H1 (cell line): ENCODE measurements at regions not wholly inside any gene's neighbourhood (a gene's known extent, or its start where the extent isn't known, plus 50 kb on each side); places are given as distances from the start of the nearest gene placed in this dataset.

Experiments
- CTCF ChIA-PET: fragments of 300-600 bp; sonication (Branson Sonifier 250); formaldehyde crosslinking; loops from one replicate; lab custom pipeline; 2021; ENCODE audit not compliant: partially characterized antibody; lab: Charles Lee
- POLR2A ChIA-PET: fragments of 300-600 bp; sonication (Branson Sonifier 250); formaldehyde crosslinking; loops from one replicate; lab custom pipeline; 2021; ENCODE audit warnings: inconsistent platforms; ENCODE audit not compliant: partially characterized antibody; lab: Charles Lee
- DNase-seq, 2 experiments: peaks; one replicate each; pipeline versions ENCODE4 v3.0.0 to v3.0.0-alpha.2; 2010 to 2022; ENCODE audit warnings: low spot score in 2 of 2, low read depth in 1 of 2, mixed read lengths in 1 of 2
- FAIRE-seq: peaks from 2 replicates; lab custom pipeline; 2011; peaks lifted over from hg19 to GRCh38; lab: Jason Lieb, UNC
- H2AFZ ChIP-seq: 2 replicates; pipeline ENCODE4 v1.8.1; 2012; ENCODE audit warnings: low read length, inconsistent platforms
- H2AK5ac ChIP-seq: 2 replicates; pipeline ENCODE4 v1.6.1; 2013; ENCODE audit warnings: low read depth, low read length
- H2BK120ac ChIP-seq: replicated peaks from 2 replicates; pipeline ENCODE3; 2013; ENCODE audit warnings: low read depth, low read length, inconsistent platforms
- H2BK12ac ChIP-seq: 2 replicates; pipeline ENCODE4 v1.6.1; 2013; ENCODE audit warnings: low read depth, low read length
- H2BK15ac ChIP-seq: 2 replicates; pipeline ENCODE4 v1.6.1; 2013; ENCODE audit warnings: low read length
- H2BK20ac ChIP-seq: 2 replicates; pipeline ENCODE4 v1.6.1; 2013; ENCODE audit warnings: low read length
- H2BK5ac ChIP-seq: 2 replicates; pipeline ENCODE4 v1.6.1; 2013; ENCODE audit warnings: low read depth, low read length
- H3K14ac ChIP-seq: 2 replicates; pipeline ENCODE4 v1.6.1; 2013; ENCODE audit warnings: inconsistent platforms; ENCODE audit not compliant: insufficient read length
- H3K18ac ChIP-seq: 2 replicates; pipeline ENCODE4 v1.6.1; 2013; ENCODE audit warnings: low read length; ENCODE audit errors: extremely low read depth
- H3K23ac ChIP-seq: 2 replicates; pipeline ENCODE4 v1.6.1; 2013; ENCODE audit warnings: inconsistent platforms; ENCODE audit not compliant: insufficient read length
- H3K23me2 ChIP-seq: 2 replicates; pipeline ENCODE4 v1.6.1; 2013; ENCODE audit warnings: low read depth, low read length
- H3K27ac ChIP-seq: 2 replicates; pipeline ENCODE4 v1.6.1; 2011; ENCODE audit warnings: low read depth, low read length, inconsistent platforms
- H3K27me3 ChIP-seq, 4 experiments: replicated peaks in 1 of 4; 1 replicate in 1 of 4; 2 replicates in 3 of 4; pipeline versions ENCODE4 v1.6.1 to v1.8.1; 2011 to 2013; ENCODE audit warnings: low read length in 3 of 4, mild to moderate bottlenecking in 3 of 4, inconsistent platforms in 2 of 4, mixed read lengths in 2 of 4, moderate library complexity in 1 of 4; ENCODE audit not compliant: control insufficient read depth in 3 of 4, insufficient read depth in 3 of 4; ENCODE audit errors: extremely low read depth in 1 of 4
- H3K36me3 ChIP-seq, 4 experiments: 2 replicates each; pipeline versions ENCODE4 v1.6.1 to v1.8.1; 2011 to 2013; ENCODE audit warnings: mild to moderate bottlenecking in 4 of 4, low read length in 3 of 4, moderate library complexity in 2 of 4, control low read depth in 1 of 4, inconsistent platforms in 1 of 4; ENCODE audit not compliant: insufficient read depth in 4 of 4, control insufficient read depth in 2 of 4
- H3K4ac ChIP-seq: replicated peaks from 2 replicates; pipeline ENCODE3; 2013; ENCODE audit warnings: low read length, low read depth, mixed read lengths, inconsistent platforms; ENCODE audit not compliant: insufficient read length
- H3K4me1 ChIP-seq, 4 experiments: replicated peaks in 1 of 4; 1 replicate in 1 of 4; 2 replicates in 3 of 4; pipeline versions ENCODE4 v1.6.1 to v1.8.1; 2011 to 2013; ENCODE audit warnings: low read length in 3 of 4, inconsistent platforms in 2 of 4, mixed read lengths in 1 of 4; ENCODE audit not compliant: insufficient read depth in 4 of 4, control insufficient read depth in 3 of 4
- H3K4me2 ChIP-seq, 2 experiments: 2 replicates each; pipeline versions ENCODE4 v1.6.1 to v1.8.1; 2011 to 2013; ENCODE audit warnings: low read depth in 2 of 2, low read length in 2 of 2, control low read depth in 1 of 2, inconsistent platforms in 1 of 2, mild to moderate bottlenecking in 1 of 2; ENCODE audit not compliant: insufficient read depth in 1 of 2
- H3K4me3 ChIP-seq, 4 experiments: fragments of 200-600, 300-600 bp in 1 of 4; sonication (generic), shearing (Covaris generic), sonication (Bioruptor Twin) in 1 of 4; 2 replicates each; pipeline versions ENCODE4 v1.5.1 to v1.8.1; 2011 to 2016; ENCODE audit warnings: low read length in 4 of 4, low read depth in 3 of 4, control low read depth in 2 of 4, inconsistent platforms in 2 of 4, mild to moderate bottlenecking in 2 of 4, mixed read lengths in 1 of 4, moderate library complexity in 1 of 4; ENCODE audit not compliant: insufficient read depth in 2 of 4; ENCODE audit errors: extremely low read depth in 1 of 4
- H3K56ac ChIP-seq: replicated peaks from 2 replicates; pipeline ENCODE3; 2013; ENCODE audit warnings: low read depth, mild to moderate bottlenecking, mixed read lengths, low read length, inconsistent platforms; ENCODE audit not compliant: insufficient read length
- H3K79me1 ChIP-seq: 2 replicates; pipeline ENCODE4 v1.6.1; 2013; ENCODE audit warnings: low read depth, low read length, control low read depth
- H3K79me2 ChIP-seq, 2 experiments: 2 replicates each; pipeline versions ENCODE4 v1.6.1 to v1.8.1; 2012 to 2013; ENCODE audit warnings: low read length in 2 of 2, mild to moderate bottlenecking in 2 of 2, inconsistent platforms in 1 of 2; ENCODE audit not compliant: insufficient read depth in 2 of 2, control insufficient read depth in 1 of 2
- H3K9ac ChIP-seq, 4 experiments: replicated peaks in 1 of 4; 1 replicate in 1 of 4; 2 replicates in 3 of 4; pipeline versions ENCODE4 v1.6.1 to v1.8.1; 2011 to 2013; ENCODE audit warnings: low read depth in 3 of 4, low read length in 3 of 4, control low read depth in 2 of 4, mild to moderate bottlenecking in 2 of 4, moderate library complexity in 2 of 4, inconsistent platforms in 1 of 4; ENCODE audit errors: extremely low read depth in 1 of 4
- H3K9me3 ChIP-seq, 2 experiments: 2 replicates each; pipeline versions ENCODE4 v1.6.1 to v1.8.1; 2012 to 2013; ENCODE audit warnings: mild to moderate bottlenecking in 2 of 2, moderate library complexity in 2 of 2, control low read depth in 1 of 2, inconsistent platforms in 1 of 2, low read depth in 1 of 2, low read length in 1 of 2, mixed read lengths in 1 of 2; ENCODE audit not compliant: insufficient read depth in 2 of 2
- H4K20me1 ChIP-seq, 2 experiments: replicated peaks in 1 of 2; 2 replicates each; pipeline versions ENCODE3 to v1.8.1; 2011 to 2013; ENCODE audit warnings: inconsistent platforms in 2 of 2, low read length in 2 of 2, mild to moderate bottlenecking in 1 of 2; ENCODE audit not compliant: insufficient read depth in 2 of 2, control insufficient read depth in 1 of 2
- H4K5ac ChIP-seq: 2 replicates; pipeline ENCODE4 v1.6.1; 2013; ENCODE audit warnings: low read length, low read depth, mixed read lengths, inconsistent platforms; ENCODE audit not compliant: insufficient read length
- H4K8ac ChIP-seq: 2 replicates; pipeline ENCODE4 v1.8.0; 2013; ENCODE audit warnings: mild to moderate bottlenecking, moderate library complexity, low read length, inconsistent platforms; ENCODE audit not compliant: insufficient read depth; ENCODE audit errors: extremely low read depth
- H4K91ac ChIP-seq: replicated peaks from 2 replicates; pipeline ENCODE3; 2013; ENCODE audit warnings: low read length, mixed read lengths, inconsistent platforms; ENCODE audit not compliant: insufficient read length
- GTF2F1 ChIP-seq: IDR thresholded peaks from 2 replicates; pipeline ENCODE4 v1.6.1; 2012; ENCODE audit warnings: low read depth, low read length, improper control_type of control experiment, borderline replicate concordance
- KDM4A ChIP-seq: IDR thresholded peaks from one replicate; pipeline ENCODE4 v1.7.1; 2012; ENCODE audit warnings: low read depth, mild to moderate bottlenecking, moderate library complexity, low read length, inconsistent platforms; ENCODE audit not compliant: severe bottlenecking
- KDM5A ChIP-seq: fragments of 200-600 bp; IDR thresholded peaks from 2 replicates; pipeline ENCODE4 v1.7.1; 2012; ENCODE audit warnings: mild to moderate bottlenecking, low read length, inconsistent platforms, mixed read lengths
- MAFK ChIP-seq: IDR thresholded peaks from 2 replicates; pipeline ENCODE4 v1.6.1; 2012; ENCODE audit warnings: low read depth, mild to moderate bottlenecking, improper control_type of control experiment, low read length
- SIX5 ChIP-seq: IDR thresholded peaks from 2 replicates; pipeline ENCODE4 v1.6.1; 2011; ENCODE audit warnings: mild to moderate bottlenecking, low read depth, low read length
- YY1 ChIP-seq: IDR thresholded peaks from 2 replicates; pipeline ENCODE4 v1.6.1; 2011; ENCODE audit warnings: low read depth, mild to moderate bottlenecking, low read length
- WGBS, 2 experiments: shearing (Covaris generic) in 1 of 2; methylation state at CpG; one replicate each; pipeline versions ENCODE4 v1.1.6 to v1.1.7; 2013 to 2015; ENCODE audit warnings: low lambda C conversion rate in 2 of 2, mixed read lengths in 2 of 2, inconsistent platforms in 1 of 2, low coverage in 1 of 2, missing lambda C conversion rate in 1 of 2; ENCODE audit not compliant: insufficient replicate concordance in 2 of 2, insufficient coverage in 1 of 2, insufficient read length in 1 of 2; ENCODE audit errors: extremely low coverage in 1 of 2, missing lambda C conversion rate in 1 of 2; 5-methylcytosine and 5-hydroxymethylcytosine counted together
- TF ChIP-seq, protein P1 (sequence below), 3 experiments: IDR thresholded peaks; 1 replicate in 2 of 3; 2 replicates in 1 of 3; pipeline versions ENCODE4 v1.5.1 to v1.6.1; 2011; ENCODE audit warnings: low read length in 3 of 3, mild to moderate bottlenecking in 3 of 3, inconsistent platforms in 2 of 3, low read depth in 1 of 3, moderate library complexity in 1 of 3; ENCODE audit not compliant: insufficient read depth in 1 of 3; ENCODE audit errors: control extremely low read depth in 1 of 3
- TF ChIP-seq, protein P2 (sequence below): IDR thresholded peaks from 2 replicates; pipeline ENCODE4 v1.6.1; 2011; ENCODE audit warnings: low read length, improper control_type of control experiment
- TF ChIP-seq, protein P3 (sequence below): IDR thresholded peaks from 2 replicates; pipeline ENCODE4 v1.6.1; 2012; ENCODE audit warnings: inconsistent platforms

DNA sequence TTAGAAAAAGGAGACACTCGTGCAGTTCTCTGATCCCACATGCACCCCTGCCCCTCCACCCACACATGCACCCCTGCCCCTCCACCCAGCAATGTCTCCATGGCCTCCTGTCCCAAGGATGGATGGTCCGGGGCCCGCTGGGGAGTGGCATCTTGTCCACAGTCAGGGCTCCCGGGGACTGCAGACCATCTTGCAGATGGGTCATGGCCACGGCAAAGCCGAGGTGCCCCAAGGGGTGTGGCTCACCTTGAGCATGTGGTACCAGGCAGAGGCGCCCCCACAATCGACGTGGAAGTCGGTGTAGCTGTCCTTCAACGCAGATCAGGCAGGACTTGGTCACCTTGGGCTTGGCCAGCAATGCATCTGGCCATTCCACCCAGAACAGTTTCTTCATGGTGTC is 216.7 kb downstream of the TUBA3C start:
- WGBS, 2 experiments = 80% methylated on average over 10 of the region's 11 CpGs; no CpG with 5 or more reads in 1 of the 2 experiments
- CTCF ChIA-PET = no interaction called here
- Histone ChIP-seq H3K18ac (no peak overlapping the region), H3K27ac (no peak overlapping the region), H2AFZ (no peak overlapping the region), H3K23me2 (no peaks in the 10 kb centered on the region), H3K79me1 (no peaks in the 10 kb centered on the region), H3K14ac (no peak overlapping the region), H2BK12ac (no peak overlapping the region), H3K79me2 (no peaks in the 10 kb centered on the region), H3K4me3 (no peak overlapping the region), H3K9me3 (peaks cover 76 to 90% of the 10 kb centered on the region in 2 experiments), H3K36me3 (no peaks in the 10 kb centered on the region), H3K9ac (no peak overlapping the region), H4K91ac (no peak overlapping the region), H4K5ac (no peak overlapping the region), H2BK20ac (no peak overlapping the region), H3K27me3 (no peaks in the 10 kb centered on the region), H2BK15ac (no peak overlapping the region), H2BK120ac (no peak overlapping the region), H4K8ac (no peak overlapping the region), H2AK5ac (no peak overlapping the region), H3K4me2 (no peak overlapping the region), H3K56ac (no peak overlapping the region), H2BK5ac (no peak overlapping the region), H3K4me1 (no peaks in the 10 kb centered on the region), H3K23ac (no peak overlapping the region), H4K20me1 (no peaks in the 10 kb centered on the region), H3K4ac (no peak overlapping the region)
- POLR2A ChIA-PET = no interaction called here
- FAIRE-seq (no peak), DNase-seq (no peak)
- TF ChIP-seq SIX5 (no peak), GTF2F1 (no peak), YY1 (no peak), KDM4A (no peak), MAFK (no peak), KDM5A (no peak)
- TF ChIP-seq, protein P1, sequence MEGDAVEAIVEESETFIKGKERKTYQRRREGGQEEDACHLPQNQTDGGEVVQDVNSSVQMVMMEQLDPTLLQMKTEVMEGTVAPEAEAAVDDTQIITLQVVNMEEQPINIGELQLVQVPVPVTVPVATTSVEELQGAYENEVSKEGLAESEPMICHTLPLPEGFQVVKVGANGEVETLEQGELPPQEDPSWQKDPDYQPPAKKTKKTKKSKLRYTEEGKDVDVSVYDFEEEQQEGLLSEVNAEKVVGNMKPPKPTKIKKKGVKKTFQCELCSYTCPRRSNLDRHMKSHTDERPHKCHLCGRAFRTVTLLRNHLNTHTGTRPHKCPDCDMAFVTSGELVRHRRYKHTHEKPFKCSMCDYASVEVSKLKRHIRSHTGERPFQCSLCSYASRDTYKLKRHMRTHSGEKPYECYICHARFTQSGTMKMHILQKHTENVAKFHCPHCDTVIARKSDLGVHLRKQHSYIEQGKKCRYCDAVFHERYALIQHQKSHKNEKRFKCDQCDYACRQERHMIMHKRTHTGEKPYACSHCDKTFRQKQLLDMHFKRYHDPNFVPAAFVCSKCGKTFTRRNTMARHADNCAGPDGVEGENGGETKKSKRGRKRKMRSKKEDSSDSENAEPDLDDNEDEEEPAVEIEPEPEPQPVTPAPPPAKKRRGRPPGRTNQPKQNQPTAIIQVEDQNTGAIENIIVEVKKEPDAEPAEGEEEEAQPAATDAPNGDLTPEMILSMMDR (IDR thresholded peaks at IDR 0.05; ENCODE audit: control extremely low read depth in 1 of 3, insufficient read depth in 1 of 3, low read depth in 1 of 3, low read length in 3 of 3) = no peak
- TF ChIP-seq, protein P2, sequence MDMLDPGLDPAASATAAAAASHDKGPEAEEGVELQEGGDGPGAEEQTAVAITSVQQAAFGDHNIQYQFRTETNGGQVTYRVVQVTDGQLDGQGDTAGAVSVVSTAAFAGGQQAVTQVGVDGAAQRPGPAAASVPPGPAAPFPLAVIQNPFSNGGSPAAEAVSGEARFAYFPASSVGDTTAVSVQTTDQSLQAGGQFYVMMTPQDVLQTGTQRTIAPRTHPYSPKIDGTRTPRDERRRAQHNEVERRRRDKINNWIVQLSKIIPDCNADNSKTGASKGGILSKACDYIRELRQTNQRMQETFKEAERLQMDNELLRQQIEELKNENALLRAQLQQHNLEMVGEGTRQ = no peak
- TF ChIP-seq, protein P3, sequence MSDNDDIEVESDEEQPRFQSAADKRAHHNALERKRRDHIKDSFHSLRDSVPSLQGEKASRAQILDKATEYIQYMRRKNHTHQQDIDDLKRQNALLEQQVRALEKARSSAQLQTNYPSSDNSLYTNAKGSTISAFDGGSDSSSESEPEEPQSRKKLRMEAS = no peak
